ENCODE measurements at regions not wholly inside any gene's neighbourhood (a gene's known extent, or its start where the extent isn't known, plus 50 kb on each side); places are given as distances from the start of the nearest gene placed in this dataset.

DNA sequence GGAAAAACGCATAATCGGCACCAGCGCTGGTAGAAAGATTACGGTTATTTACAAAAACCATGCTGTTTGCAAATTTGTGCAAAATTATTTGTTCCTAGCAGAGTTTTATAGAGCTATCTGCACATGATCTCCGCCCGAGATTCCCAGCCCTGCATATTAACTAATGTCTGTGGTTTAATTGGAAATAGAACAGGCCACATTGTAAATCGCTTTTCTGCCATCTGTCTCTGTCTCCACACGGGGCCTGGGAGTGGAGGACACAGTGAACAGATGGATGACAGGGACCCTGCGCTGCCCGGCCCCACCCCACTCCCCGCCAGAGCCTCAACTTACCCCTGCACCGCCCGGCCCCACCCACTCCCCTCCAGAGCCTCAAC is 126.9 kb downstream of the FAM53A start:
- DNase-seq (no peak), ATAC-seq (ENCODE audit: poor library complexity) (no peak)
- Mint-ChIP-seq H3K4me3 (no peak overlapping the region), H3K9me3 (no peaks in the 10 kb centered on the region), H3K36me3 (ENCODE audit: low read depth) (no peaks in the 10 kb centered on the region), H3K27ac (no peak overlapping the region), H3K4me1 (ENCODE audit: low read depth) (no peaks in the 10 kb centered on the region), H3K27me3 (peaks cover 23% of the 10 kb centered on the region)
- Histone ChIP-seq H3K9me3 (ENCODE audit: control insufficient read depth in 1 of 2, insufficient read depth in 1 of 2, low read length in 2 of 2) (peaks cover 0 to 5% of the 10 kb centered on the region in 2 experiments), H3K27me3 (ENCODE audit: control insufficient read depth in 1 of 2, insufficient read depth in 2 of 2, low read length in 2 of 2) (peaks cover 2 to 8% of the 10 kb centered on the region in 2 experiments), H3K36me3 (ENCODE audit: insufficient read depth, low read length) (no peaks in the 10 kb centered on the region), H3K27ac (ENCODE audit: low read depth in 1 of 2, low read length in 2 of 2) (no peak overlapping the region), H3K4me3 (ENCODE audit: low read length) (no peak overlapping the region), H3K4me1 (ENCODE audit: insufficient read depth, low read length) (no peaks in the 10 kb centered on the region)
- ChIA-PET POLR2A (no interaction called here), CTCF (no interaction called here)
- TF ChIP-seq CTCF (IDR thresholded peaks at IDR 0.05): no peak
- intact Hi-C loops (cut with DNase I, micrococcal nuclease): no loop called here

GRCh38 chr4:1556541-1557220 is 127.4 kb downstream of the FAM53A start:
- H3K4me1 ChIP-seq (ENCODE audit: insufficient read depth, low read length): no peaks in the 10 kb centered on the region
- H3K36me3 ChIP-seq (ENCODE audit: insufficient read depth, low read length): no peaks in the 10 kb centered on the region
- H3K27ac Mint-ChIP-seq: no peak overlapping the region
- ATAC-seq (ENCODE audit: poor library complexity) (no peak), DNase-seq (no peak)
- ChIA-PET POLR2A (no interaction called here), CTCF (no interaction called here)
- H3K27ac ChIP-seq (ENCODE audit: low read depth in 1 of 2, low read length in 2 of 2): no peak overlapping the region
- H3K4me3 ChIP-seq (ENCODE audit: low read length): no peak overlapping the region
- H3K9me3 ChIP-seq (ENCODE audit: control insufficient read depth in 1 of 2, insufficient read depth in 1 of 2, low read length in 2 of 2): peaks cover 0 to 5% of the 10 kb centered on the region in 2 experiments
- H3K4me3 Mint-ChIP-seq: no peak overlapping the region
- no peaks in the 10 kb centered on the region for H3K36me3 Mint-ChIP-seq (ENCODE audit: low read depth)
- H3K27me3 Mint-ChIP-seq: peaks cover 23% of the 10 kb centered on the region
- no peak for TF ChIP-seq CTCF (IDR thresholded peaks at IDR 0.05)
- intact Hi-C loops (cut with DNase I, micrococcal nuclease): no loop called here
- no peaks in the 10 kb centered on the region for H3K9me3 Mint-ChIP-seq
- H3K4me1 Mint-ChIP-seq (ENCODE audit: low read depth): no peaks in the 10 kb centered on the region
- H3K27me3 ChIP-seq (ENCODE audit: control insufficient read depth in 1 of 2, insufficient read depth in 2 of 2, low read length in 2 of 2): peaks cover 2 to 8% of the 10 kb centered on the region in 2 experiments

DNA sequence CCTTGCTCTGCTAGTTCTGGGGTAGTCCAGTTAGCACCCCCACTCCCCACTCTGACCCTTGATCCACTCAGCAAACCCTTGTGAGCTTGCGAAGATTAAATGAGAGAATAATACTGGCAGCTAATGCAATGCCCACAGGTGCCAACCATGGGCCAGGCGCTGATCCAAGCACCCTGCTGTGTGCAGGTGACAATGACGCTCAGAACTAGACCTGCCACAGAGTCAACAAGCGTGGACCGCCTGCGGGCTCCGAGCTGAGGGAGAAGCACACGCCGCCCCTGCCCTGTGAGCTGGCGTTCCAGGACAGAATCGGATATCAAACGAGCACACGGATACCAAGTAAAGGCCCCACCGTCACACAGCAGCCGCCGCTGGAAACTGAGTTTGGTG is 129.2 kb downstream of the FAM53A start:
- no peaks in the 10 kb centered on the region for H3K4me1 Mint-ChIP-seq (ENCODE audit: low read depth)
- CTCF ChIA-PET: no interaction called here
- Histone ChIP-seq H3K36me3 (ENCODE audit: insufficient read depth, low read length) (no peaks in the 10 kb centered on the region), H3K4me3 (ENCODE audit: low read length) (no peak overlapping the region), H3K9me3 (ENCODE audit: control insufficient read depth in 1 of 2, insufficient read depth in 1 of 2, low read length in 2 of 2) (peaks cover 0 to 5% of the 10 kb centered on the region in 2 experiments), H3K27ac (ENCODE audit: low read depth in 1 of 2, low read length in 2 of 2) (no peak overlapping the region), H3K27me3 (ENCODE audit: control insufficient read depth in 1 of 2, insufficient read depth in 2 of 2, low read length in 2 of 2) (peaks cover under 1 to 8% of the 10 kb centered on the region in 2 experiments), H3K4me1 (ENCODE audit: insufficient read depth, low read length) (peaks cover under 1% of the 10 kb centered on the region)
- POLR2A ChIA-PET: no interaction called here
- ATAC-seq (ENCODE audit: poor library complexity): no peak
- H3K9me3 Mint-ChIP-seq: no peaks in the 10 kb centered on the region
- no peak for DNase-seq
- peaks cover 23% of the 10 kb centered on the region for H3K27me3 Mint-ChIP-seq
- H3K4me3 Mint-ChIP-seq: no peak overlapping the region
- intact Hi-C loops (cut with DNase I, micrococcal nuclease): no loop called here
- no peak for TF ChIP-seq CTCF (IDR thresholded peaks at IDR 0.05)
- no peak overlapping the region for H3K27ac Mint-ChIP-seq
- H3K36me3 Mint-ChIP-seq (ENCODE audit: low read depth): no peaks in the 10 kb centered on the region

All from CD4-positive, alpha-beta T cell (primary cell).